MM.1S (cell line): ENCODE measurements at regions not wholly inside any gene's neighbourhood (a gene's known extent, or its start where the extent isn't known, plus 50 kb on each side); places are given as distances from the start of the nearest gene placed in this dataset.

Experiments used
- CTCF ChIP-seq: fragments of 300-600 bp; sonication (generic); IDR thresholded peaks from 2 replicates; pipeline ENCODE4 v1.5.1; 2016; ENCODE audit warnings: antibody characterized with exemption, low read length, mixed read lengths
- EZH2 ChIP-seq: fragments of 300-600 bp; sonication (generic); optimal IDR thresholded peaks from 2 replicates; pipeline ENCODE3; 2017; ENCODE audit warnings: low read depth, mild to moderate bottlenecking, antibody characterized with exemption, low read length, mixed read lengths
- EZH2phosphoT487 ChIP-seq: fragments of 300-600 bp; sonication (generic); IDR thresholded peaks from 2 replicates; pipeline ENCODE4 v1.6.1; 2018; ENCODE audit warnings: antibody characterized with exemption, low read length

- TF ChIP-seq CTCF (no peak), EZH2 (no peak), EZH2phosphoT487 (no peak)
Measured at GRCh38 chr11:82210011-82210410, 523.7 kb downstream of the FAM181B start.
